Lower leg skin (tissue), 4 donors: ENCODE measurements at regions not wholly inside any gene's neighbourhood (a gene's known extent, or its start where the extent isn't known, plus 50 kb on each side); places are given as distances from the start of the nearest gene placed in this dataset.

Experiments
- DNase-seq, 2 donors: peaks; one replicate each; pipeline ENCODE4 v3.0.0-alpha.2; 2019; ENCODE audit warnings: low spot score in 2 of 2
- H3K4me3 ChIP-seq: fragments of 200-600 bp; sonication (generic); 2 replicates; pipeline ENCODE4 v1.5.1; 2017; ENCODE audit warnings: mild to moderate bottlenecking, low read depth; ENCODE audit not compliant: poor library complexity, severe bottlenecking
- POLR2A ChIP-seq, 2 donors: fragments of 450-650 bp; IDR thresholded peaks; one replicate each; pipeline ENCODE4 v1.6.1; 2016 to 2017; ENCODE audit warnings: antibody characterized with exemption in 2 of 2, mild to moderate bottlenecking in 1 of 2, moderate library complexity in 1 of 2
- WGBS, 2 donors: methylation state at CpG; one replicate each; pipeline ENCODE4 v1.1.5; 2018; 5-methylcytosine and 5-hydroxymethylcytosine counted together
- intact Hi-C: fragments of 100-400 bp; cut with DNase I; formaldehyde crosslinking; loops from one replicate; pipeline ENCODE4 v1.15.0; 2023; ENCODE audit warnings: low total_unique reads
- TF ChIP-seq, protein P1 (sequence below), 3 donors: fragments of 450-650 bp; IDR thresholded peaks; one replicate each; pipeline ENCODE4 v1.5.1; 2016; ENCODE audit warnings: antibody characterized with exemption in 3 of 3, mild to moderate bottlenecking in 3 of 3, moderate library complexity in 2 of 3

DNA sequence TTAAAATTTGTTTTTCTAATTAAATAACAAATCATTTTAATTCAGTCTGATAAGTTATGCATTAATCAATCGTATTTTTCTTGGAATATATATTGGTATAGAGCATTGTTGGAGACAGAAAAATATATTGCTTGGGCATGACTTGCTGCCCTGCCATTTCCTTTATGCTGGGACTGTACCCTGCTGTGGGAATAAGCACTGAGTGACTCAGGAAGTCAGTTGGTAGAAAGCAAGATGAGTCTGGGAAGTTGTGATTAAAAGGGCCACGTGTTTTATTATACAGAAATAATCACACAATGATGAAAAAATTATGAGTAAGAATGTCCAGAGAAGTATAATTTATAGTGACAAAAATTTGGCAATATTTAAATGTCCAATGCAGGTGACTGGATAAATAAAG lies 139.5 kb downstream of the KIF18A start:
- H3K4me3 ChIP-seq, result no peak overlapping the region
- WGBS, 2 donors, result 60 to 62% methylated on average over 2 of the region's 2 CpGs
- intact Hi-C loops, result no loop called here
- TF ChIP-seq, protein P1, sequence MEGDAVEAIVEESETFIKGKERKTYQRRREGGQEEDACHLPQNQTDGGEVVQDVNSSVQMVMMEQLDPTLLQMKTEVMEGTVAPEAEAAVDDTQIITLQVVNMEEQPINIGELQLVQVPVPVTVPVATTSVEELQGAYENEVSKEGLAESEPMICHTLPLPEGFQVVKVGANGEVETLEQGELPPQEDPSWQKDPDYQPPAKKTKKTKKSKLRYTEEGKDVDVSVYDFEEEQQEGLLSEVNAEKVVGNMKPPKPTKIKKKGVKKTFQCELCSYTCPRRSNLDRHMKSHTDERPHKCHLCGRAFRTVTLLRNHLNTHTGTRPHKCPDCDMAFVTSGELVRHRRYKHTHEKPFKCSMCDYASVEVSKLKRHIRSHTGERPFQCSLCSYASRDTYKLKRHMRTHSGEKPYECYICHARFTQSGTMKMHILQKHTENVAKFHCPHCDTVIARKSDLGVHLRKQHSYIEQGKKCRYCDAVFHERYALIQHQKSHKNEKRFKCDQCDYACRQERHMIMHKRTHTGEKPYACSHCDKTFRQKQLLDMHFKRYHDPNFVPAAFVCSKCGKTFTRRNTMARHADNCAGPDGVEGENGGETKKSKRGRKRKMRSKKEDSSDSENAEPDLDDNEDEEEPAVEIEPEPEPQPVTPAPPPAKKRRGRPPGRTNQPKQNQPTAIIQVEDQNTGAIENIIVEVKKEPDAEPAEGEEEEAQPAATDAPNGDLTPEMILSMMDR (IDR thresholded peaks at IDR 0.05), result no peak
- TF ChIP-seq POLR2A (IDR thresholded peaks at IDR 0.05), result no peak
- no peak for DNase-seq

DNA sequence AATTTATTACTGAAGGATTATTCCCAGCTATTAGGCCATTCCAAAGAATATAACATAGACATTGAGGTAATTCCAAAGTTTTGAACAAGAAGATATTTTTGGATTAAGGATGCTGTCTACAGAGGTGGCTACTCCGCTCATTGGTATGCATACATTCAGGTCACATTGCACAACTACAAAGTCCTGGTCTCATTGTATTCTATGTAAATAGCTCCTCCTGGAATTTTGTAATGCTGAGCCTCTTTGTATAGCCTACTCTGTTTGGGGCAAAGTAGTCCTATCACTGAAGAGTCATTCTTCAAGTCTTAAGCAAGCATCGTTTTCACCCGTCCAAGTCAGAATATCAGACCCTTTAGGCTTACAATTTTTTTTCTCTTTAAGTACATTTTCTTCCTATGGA lies 142.4 kb downstream of the KIF18A start:
- intact Hi-C loops, result no loop called here
- WGBS, 2 donors, result 85 to 86% methylated on average over 3 of the region's 3 CpGs
- TF ChIP-seq, protein P1 (IDR thresholded peaks at IDR 0.05), result no peak
- TF ChIP-seq POLR2A (IDR thresholded peaks at IDR 0.05), result no peak

DNA sequence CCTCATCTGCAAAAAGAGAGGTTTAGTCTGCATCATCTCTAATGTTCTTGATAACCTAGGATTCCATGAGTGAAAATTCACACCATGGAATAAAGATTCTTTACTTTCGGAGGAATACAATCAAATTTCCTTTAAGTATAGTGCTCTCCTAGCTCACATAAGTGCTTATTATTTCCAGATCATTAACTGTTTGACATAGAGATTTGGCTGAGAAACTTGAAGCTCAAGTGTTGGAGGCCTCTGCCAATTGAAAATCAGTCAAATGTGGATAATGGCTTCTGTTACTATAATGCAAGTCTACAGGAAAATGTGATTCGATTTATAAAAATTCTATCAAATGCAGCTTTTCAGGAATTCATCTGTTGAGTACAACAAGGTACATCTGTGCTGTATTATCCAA lies 144.6 kb downstream of the KIF18A start:
- intact Hi-C loops, result no loop called here
- no peak for TF ChIP-seq POLR2A (IDR thresholded peaks at IDR 0.05)
- TF ChIP-seq, protein P1 (IDR thresholded peaks at IDR 0.05), result no peak
- WGBS, 2 donors, result 56 to 58% methylated on average over 2 of the region's 2 CpGs
- no peak for DNase-seq
- no peak overlapping the region for H3K4me3 ChIP-seq

More for the DNA sequence above, 142.4 kb downstream of the KIF18A start:
- DNase-seq, result no peak
- H3K4me3 ChIP-seq, result no peak overlapping the region

DNA sequence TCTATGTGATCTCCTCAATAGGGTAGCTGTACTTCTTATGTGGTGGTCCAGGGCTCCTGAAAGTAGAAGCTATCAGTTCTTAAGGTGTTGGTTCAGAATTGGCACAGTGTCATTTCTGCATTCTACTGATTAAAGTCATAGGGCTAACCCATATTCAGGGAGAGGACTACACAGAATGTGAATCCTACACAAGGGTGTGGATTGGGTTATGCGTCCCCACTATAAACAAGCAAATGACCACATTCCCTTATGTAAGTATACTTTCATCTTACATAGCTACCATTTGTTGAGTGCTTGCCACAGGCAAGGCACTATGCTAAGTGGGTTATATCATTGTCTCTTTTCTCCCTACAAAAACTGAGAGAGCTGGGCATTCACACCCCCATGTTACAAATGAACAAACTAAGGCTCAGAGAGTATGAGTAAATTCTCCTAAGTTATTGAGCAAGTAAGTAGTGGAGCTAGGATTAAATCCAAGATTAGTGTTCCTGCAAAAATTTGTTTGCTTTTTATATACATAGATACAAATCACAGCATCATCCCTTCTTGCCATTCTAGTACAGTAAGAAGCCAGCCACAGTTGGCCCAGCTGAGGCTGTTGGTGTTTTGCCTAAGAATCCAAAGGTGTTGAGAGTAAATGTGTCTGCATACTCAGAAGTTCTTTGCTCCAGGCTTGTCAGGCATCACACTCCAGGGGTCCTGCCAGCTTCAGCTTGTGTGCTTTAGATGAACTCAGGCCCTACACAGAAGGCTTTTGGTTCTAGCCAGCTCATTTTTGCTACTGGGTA lies 157.8 kb downstream of the KIF18A start:
- 86 to 91% methylated on average over 1 of the region's 1 CpG for WGBS, 2 donors
- DNase-seq, result no peak
- H3K4me3 ChIP-seq, result no peak overlapping the region
- no peak for TF ChIP-seq POLR2A (IDR thresholded peaks at IDR 0.05)
- TF ChIP-seq, protein P1 (IDR thresholded peaks at IDR 0.05), result no peak
- intact Hi-C loops, result no loop called here

DNA sequence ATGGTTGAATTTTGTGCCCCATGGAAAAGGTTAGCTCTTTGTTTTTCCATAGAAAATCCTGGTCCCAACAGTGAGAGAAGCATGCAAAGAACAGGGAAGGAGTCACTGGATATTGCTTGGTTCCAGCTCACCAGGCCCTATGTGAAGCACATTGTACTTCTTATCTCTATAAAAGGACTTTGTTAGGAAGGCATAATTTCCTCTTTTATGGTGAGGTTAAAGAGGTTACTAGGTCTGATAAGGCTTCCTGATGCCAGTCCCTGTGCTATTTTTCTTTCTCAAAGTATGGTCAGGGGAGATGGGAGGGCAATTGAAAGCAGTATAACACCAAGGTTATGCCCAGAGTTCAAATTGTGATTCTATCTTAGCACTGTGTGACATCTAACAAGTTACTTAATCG lies 162.6 kb downstream of the KIF18A start:
- H3K4me3 ChIP-seq, result no peak overlapping the region
- WGBS, 2 donors, result 89 to 95% methylated on average over 1 of the region's 1 CpG
- intact Hi-C loops, result no loop called here
- no peak for DNase-seq
- TF ChIP-seq, protein P1 (IDR thresholded peaks at IDR 0.05), result no peak
- no peak for TF ChIP-seq POLR2A (IDR thresholded peaks at IDR 0.05)

DNA sequence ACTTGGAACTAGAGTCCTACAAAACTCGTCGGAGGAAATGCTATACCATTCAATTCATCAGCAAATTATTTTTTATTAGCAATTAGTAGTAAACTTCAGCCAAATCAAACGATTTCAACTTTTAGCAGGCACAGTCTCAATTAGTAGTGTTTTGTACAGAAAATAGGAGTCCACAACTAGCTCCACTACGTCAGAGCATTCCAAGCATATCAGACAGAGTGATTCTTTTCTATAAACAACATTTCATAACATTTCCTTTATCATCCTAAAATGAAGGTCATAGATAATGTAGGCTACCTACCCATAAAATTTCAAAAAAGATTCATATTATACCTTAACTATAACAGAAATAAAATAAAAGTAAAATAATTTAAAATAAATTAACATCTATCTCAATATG lies 169.9 kb downstream of the KIF18A start:
- TF ChIP-seq POLR2A (IDR thresholded peaks at IDR 0.05), result no peak
- TF ChIP-seq, protein P1 (IDR thresholded peaks at IDR 0.05), result no peak
- intact Hi-C loops, result no loop called here
- 82 to 83% methylated on average over 4 of the region's 4 CpGs for WGBS, 2 donors
- no peak overlapping the region for H3K4me3 ChIP-seq
- no peak for DNase-seq
